Ammon's horn (tissue), 1 donor: ENCODE measurements at regions not wholly inside any gene's neighbourhood (a gene's known extent, or its start where the extent isn't known, plus 50 kb on each side); places are given as distances from the start of the nearest gene placed in this dataset.
"Not testable (repeated sequence)": the region's sequence is repeated elsewhere in the genome, so short reads cannot be mapped to it uniquely, and the experiment has no call there.

Experiments
- DNase-seq: peaks from one replicate; pipeline ENCODE4 v3.0.0-alpha.2; 2016; ENCODE audit warnings: low spot score

GRCh38 chr6:120930500-120930899, 403.8 kb downstream of the TBC1D32 start:
- DNase-seq, result not testable (repeated sequence)

- no peak for DNase-seq
These were observed 410.1 kb downstream of the TBC1D32 start for GRCh38 chr6:120924214-120924613.

- DNase-seq, result no peak
These were observed 416.1 kb downstream of the TBC1D32 start for GRCh38 chr6:120918137-120918536.

- no peak for DNase-seq
These were observed 417.4 kb downstream of the TBC1D32 start for GRCh38 chr6:120916844-120917243.

- DNase-seq, result no peak
These were observed 420.8 kb downstream of the TBC1D32 start for GRCh38 chr6:120913486-120913885.

- no peak for DNase-seq
These were observed 425.5 kb downstream of the TBC1D32 start for GRCh38 chr6:120908767-120909166.

GRCh38 chr6:120903836-120904235, 430.4 kb downstream of the TBC1D32 start:
- no peak for DNase-seq

- DNase-seq, result no peak
These were observed 434.3 kb downstream of the TBC1D32 start for GRCh38 chr6:120899932-120900331.

- DNase-seq, result no peak
These were observed 440.2 kb downstream of the TBC1D32 start for GRCh38 chr6:120894077-120894476.

GRCh38 chr6:120876931-120877330, 457.3 kb downstream of the TBC1D32 start:
- no peak for DNase-seq

- no peak for DNase-seq
These were observed 457.9 kb downstream of the TBC1D32 start for GRCh38 chr6:120876424-120876823.

GRCh38 chr6:120875900-120876299, 458.4 kb downstream of the TBC1D32 start:
- DNase-seq, result no peak

GRCh38 chr6:120874422-120874821, 459.9 kb downstream of the TBC1D32 start:
- no peak for DNase-seq

- no peak for DNase-seq
These were observed 461.0 kb downstream of the TBC1D32 start for GRCh38 chr6:120873125-120873865.

GRCh38 chr6:120872262-120872578, 462.1 kb downstream of the TBC1D32 start:
- DNase-seq, result no peak

- no peak for DNase-seq
These were observed 462.6 kb downstream of the TBC1D32 start for GRCh38 chr6:120871416-120872261.

- DNase-seq, result no peak
These were observed 464.9 kb downstream of the TBC1D32 start for GRCh38 chr6:120869397-120869796.

GRCh38 chr6:120857422-120857821, 476.9 kb downstream of the TBC1D32 start:
- no peak for DNase-seq

- DNase-seq, result no peak
These were observed 479.7 kb downstream of the TBC1D32 start for GRCh38 chr6:120854583-120854982.

GRCh38 chr6:120853489-120853888, 480.8 kb downstream of the TBC1D32 start:
- DNase-seq, result no peak

GRCh38 chr6:120852293-120852849, 481.9 kb downstream of the TBC1D32 start:
- DNase-seq, result no peak

- DNase-seq, result no peak
These were observed 508.0 kb downstream of the TBC1D32 start for GRCh38 chr6:120826253-120826652.

- no peak for DNase-seq
These were observed 517.5 kb downstream of the TBC1D32 start for GRCh38 chr6:120816794-120817193.
